Endodermal cell (in vitro differentiated cells): ENCODE measurements at regions not wholly inside any gene's neighbourhood (a gene's known extent, or its start where the extent isn't known, plus 50 kb on each side); places are given as distances from the start of the nearest gene placed in this dataset.

Experiments
- DNase-seq: peaks from one replicate; pipeline ENCODE4 v3.0.0-alpha.2; 2017
- H3K27ac ChIP-seq: 2 replicates; pipeline ENCODE4 v1.5.1; 2013; ENCODE audit warnings: mild to moderate bottlenecking, low read depth, low read length, moderate library complexity
- H3K27me3 ChIP-seq: 2 replicates; pipeline ENCODE4 v1.6.1; 2013; ENCODE audit warnings: mild to moderate bottlenecking, low read length, moderate library complexity; ENCODE audit not compliant: insufficient read depth, control insufficient read depth, poor library complexity, severe bottlenecking
- H3K36me3 ChIP-seq: 2 replicates; pipeline ENCODE4 v1.7.0; 2013; ENCODE audit warnings: mild to moderate bottlenecking, low read length, moderate library complexity; ENCODE audit not compliant: control insufficient read depth, insufficient read depth
- H3K4me1 ChIP-seq: one replicate; pipeline ENCODE4 v1.7.0; 2013; ENCODE audit warnings: low read length; ENCODE audit not compliant: control insufficient read depth, insufficient read depth
- H3K4me3 ChIP-seq: 2 replicates; pipeline ENCODE4 v1.5.1; 2013; ENCODE audit warnings: mild to moderate bottlenecking, low read length, moderate library complexity
- H3K9ac ChIP-seq: 2 replicates; pipeline ENCODE4 v1.6.1; 2013; ENCODE audit warnings: mild to moderate bottlenecking, low read length, moderate library complexity; ENCODE audit not compliant: poor library complexity, severe bottlenecking; ENCODE audit errors: extremely low read depth
- H3K9me3 ChIP-seq: 2 replicates; pipeline ENCODE4 v1.6.1; 2013; ENCODE audit warnings: mild to moderate bottlenecking, low read length, moderate library complexity; ENCODE audit not compliant: control insufficient read depth
- H3K27ac Mint-ChIP-seq: 2 replicates; pipeline ENCODE4 v1.8.0; 2020; ENCODE audit warnings: mixed read lengths
- H3K27me3 Mint-ChIP-seq: 2 replicates; pipeline ENCODE4 v1.8.0; 2021; ENCODE audit warnings: mild to moderate bottlenecking, mixed read lengths; ENCODE audit not compliant: insufficient read depth
- H3K36me3 Mint-ChIP-seq: 2 replicates; pipeline ENCODE4 v1.8.0; 2020; ENCODE audit warnings: low read depth, mixed read lengths
- H3K4me1 Mint-ChIP-seq: 2 replicates; pipeline ENCODE4 v1.8.0; 2020; ENCODE audit warnings: mixed read lengths
- H3K4me3 Mint-ChIP-seq: 2 replicates; pipeline ENCODE4 v1.8.0; 2020; ENCODE audit warnings: mild to moderate bottlenecking, moderate library complexity, mixed read lengths
- H3K9me3 Mint-ChIP-seq: 2 replicates; pipeline ENCODE4 v1.8.0; 2020; ENCODE audit warnings: mild to moderate bottlenecking, mixed read lengths
- CTCF ChIP-seq: fragments of 200-600 bp; sonication (generic); conservative IDR thresholded peaks from 2 replicates; pipeline ENCODE4 v1.5.0; 2021; ENCODE audit warnings: antibody characterized with exemption, mild to moderate bottlenecking
- WGBS, 2 experiments: methylation state at CpG; one replicate each; pipeline versions ENCODE4 v1.1.5 to v1.1.7; 2013; ENCODE audit warnings: missing lambda C conversion rate in 2 of 2, mixed read lengths in 1 of 2; ENCODE audit not compliant: insufficient coverage in 1 of 2, insufficient read length in 1 of 2; 5-methylcytosine and 5-hydroxymethylcytosine counted together

GRCh38 chr4:181176306-181176705 lies 1066.9 kb upstream of the TENM3 start:
- 84 to 92% methylated on average over 5 to 6 of the region's 6 CpGs for WGBS, 2 experiments
- no peak overlapping the region for H3K4me3 Mint-ChIP-seq
- TF ChIP-seq CTCF: no peak

GRCh38 chr4:181181331-181181730 lies 1061.9 kb upstream of the TENM3 start:
- H3K4me3 Mint-ChIP-seq: no peak overlapping the region
- Histone ChIP-seq H3K4me1 (no peaks in the 10 kb centered on the region), H3K27me3 (no peaks in the 10 kb centered on the region), H3K27ac (no peak overlapping the region), H3K4me3 (no peak overlapping the region), H3K9me3 (no peaks in the 10 kb centered on the region), H3K9ac (no peak overlapping the region), H3K36me3 (no peaks in the 10 kb centered on the region)
- no peaks in the 10 kb centered on the region for H3K36me3 Mint-ChIP-seq
- no peak for DNase-seq
- no peaks in the 10 kb centered on the region for H3K27me3 Mint-ChIP-seq
- no peak overlapping the region for H3K27ac Mint-ChIP-seq
- no peak for TF ChIP-seq CTCF
- peaks cover 10% of the 10 kb centered on the region for H3K9me3 Mint-ChIP-seq
- peaks cover 8% of the 10 kb centered on the region for H3K4me1 Mint-ChIP-seq
- 74 to 83% methylated on average over 1 of the region's 1 CpG for WGBS, 2 experiments

More at GRCh38 chr4:181176306-181176705, 1066.9 kb upstream of the TENM3 start:
- Histone ChIP-seq H3K9me3 (peaks cover 4% of the 10 kb centered on the region), H3K27me3 (no peaks in the 10 kb centered on the region), H3K4me1 (no peaks in the 10 kb centered on the region), H3K9ac (no peak overlapping the region), H3K36me3 (no peaks in the 10 kb centered on the region), H3K4me3 (no peak overlapping the region), H3K27ac (no peak overlapping the region)
- Mint-ChIP-seq H3K9me3 (no peaks in the 10 kb centered on the region), H3K4me1 (peaks cover 3% of the 10 kb centered on the region), H3K27ac (no peak overlapping the region), H3K36me3 (no peaks in the 10 kb centered on the region), H3K27me3 (no peaks in the 10 kb centered on the region)
- DNase-seq: no peak

- H3K4me1 ChIP-seq: no peaks in the 10 kb centered on the region
- Mint-ChIP-seq H3K4me3 (no peak overlapping the region), H3K36me3 (no peaks in the 10 kb centered on the region), H3K27ac (no peak overlapping the region), H3K4me1 (peaks cover 15% of the 10 kb centered on the region), H3K9me3 (peaks cover 10% of the 10 kb centered on the region), H3K27me3 (no peaks in the 10 kb centered on the region)
- WGBS, 2 experiments: 61 to 78% methylated on average over 5 to 7 of the region's 7 CpGs
- H3K9me3 ChIP-seq: no peaks in the 10 kb centered on the region
- no peak overlapping the region for H3K27ac ChIP-seq
- no peak overlapping the region for H3K9ac ChIP-seq
- no peaks in the 10 kb centered on the region for H3K27me3 ChIP-seq
- no peaks in the 10 kb centered on the region for H3K36me3 ChIP-seq
- no peak overlapping the region for H3K4me3 ChIP-seq
- DNase-seq: no peak
- TF ChIP-seq CTCF: no peak
Measured at GRCh38 chr4:181189751-181190150, 1053.5 kb upstream of the TENM3 start.
